ENCODE measurements at regions not wholly inside any gene's neighbourhood (a gene's known extent, or its start where the extent isn't known, plus 50 kb on each side); places are given as distances from the start of the nearest gene placed in this dataset.
A peak's percentile ranks its signal among the peaks of the same experiment; 100 is the strongest.

- peak; percentile 15 for TF ChIP-seq CTCF (IDR thresholded peaks at IDR 0.05)
- no peak for TF ChIP-seq EZH2 (IDR thresholded peaks at IDR 0.05; ENCODE audit: borderline replicate concordance, insufficient read depth, low read depth, low read length, poor library complexity, severe bottlenecking)
Observed at GRCh38 chr22:27135031-27135981, 477.9 kb downstream of the MIAT start.
